GM18868 (cell line): ENCODE measurements at regions not wholly inside any gene's neighbourhood (a gene's known extent, or its start where the extent isn't known, plus 50 kb on each side); places are given as distances from the start of the nearest gene placed in this dataset.
A peak's percentile ranks its signal among the peaks of the same experiment; 100 is the strongest.

ENCODE experiments used
- ATAC-seq: cut with Tn5 transposase; IDR thresholded peaks from one replicate; pipeline ENCODE4 v1.9.1; 2021; ENCODE audit warnings: mild to moderate bottlenecking, moderate library complexity; ENCODE audit not compliant: unreplicated experiment

DNA sequence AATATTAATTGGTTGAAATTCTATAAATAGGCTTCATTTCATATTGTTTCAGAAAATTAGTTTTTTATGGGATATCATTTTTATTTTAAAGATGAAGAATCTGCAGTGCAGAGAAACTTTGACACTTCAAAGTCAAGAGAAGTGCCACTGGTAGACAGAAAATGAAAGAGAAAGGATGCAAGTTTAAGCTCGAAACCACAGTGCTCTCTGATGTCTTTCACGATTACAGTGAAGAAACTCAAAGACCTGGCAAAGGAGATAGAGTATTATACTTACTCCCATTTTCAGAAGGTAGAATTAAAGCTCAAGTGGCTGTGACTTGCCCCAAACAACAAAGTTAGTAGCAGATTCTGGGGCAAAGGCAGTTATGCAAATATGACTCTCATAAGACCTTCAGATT is 745.4 kb downstream of the TECRL start:
- peak; percentile 96 for ATAC-seq

DNA sequence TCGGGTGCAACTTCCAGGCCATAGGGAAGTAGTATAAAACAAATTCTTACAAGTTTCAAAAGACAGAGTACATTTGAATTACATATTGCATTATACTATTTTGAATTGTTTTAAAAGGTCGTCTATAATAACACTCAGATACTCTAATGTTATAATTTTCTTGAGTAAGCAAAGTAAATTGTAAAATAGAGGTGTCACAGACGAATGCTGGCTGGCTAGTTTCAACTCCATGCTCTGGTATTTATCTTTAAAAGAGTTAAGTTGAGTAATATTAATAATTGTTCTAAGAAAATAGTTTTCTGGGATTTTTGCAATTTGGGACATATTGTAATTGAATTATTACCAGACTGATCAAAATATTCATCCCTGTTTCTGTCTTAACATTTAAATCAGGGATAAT is 764.9 kb downstream of the TECRL start:
- no peak for ATAC-seq

DNA sequence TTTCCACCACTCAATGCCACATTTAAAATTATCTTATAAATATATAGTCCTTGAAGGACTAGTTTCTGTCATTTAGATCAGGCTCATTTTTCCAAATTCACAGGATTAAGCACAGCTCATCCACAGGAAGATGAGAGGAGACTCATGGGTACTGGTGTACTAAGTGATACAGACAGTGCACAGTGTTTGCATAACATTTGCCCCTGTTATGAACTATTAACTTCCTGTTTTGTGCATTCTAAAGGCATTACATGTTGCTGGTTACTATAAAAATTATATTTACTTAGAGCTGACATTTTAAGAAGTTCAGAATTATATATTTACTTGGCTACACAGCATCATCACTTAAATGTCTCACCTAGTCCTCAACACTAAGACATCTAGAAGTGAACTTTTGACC is 772.0 kb downstream of the TECRL start:
- ATAC-seq, result no peak

DNA sequence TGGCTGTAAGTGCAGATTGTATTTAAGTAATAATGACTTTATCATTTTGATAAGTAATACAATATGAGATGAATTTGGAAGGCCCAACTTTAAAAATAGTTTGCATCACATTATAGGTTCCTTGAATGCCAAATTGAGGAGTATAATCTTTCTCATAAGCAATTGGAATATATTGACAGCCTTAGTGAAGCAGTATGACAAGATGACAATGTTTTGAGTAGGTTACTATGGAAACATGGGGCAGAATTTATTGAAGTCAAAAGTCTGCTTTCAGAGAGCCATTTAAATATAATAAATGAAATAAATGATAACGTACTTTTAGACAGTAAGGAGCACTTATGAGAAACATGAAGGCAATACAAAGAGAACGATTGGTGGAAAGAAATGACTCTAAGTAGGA is 776.4 kb downstream of the TECRL start:
- ATAC-seq, result no peak

DNA sequence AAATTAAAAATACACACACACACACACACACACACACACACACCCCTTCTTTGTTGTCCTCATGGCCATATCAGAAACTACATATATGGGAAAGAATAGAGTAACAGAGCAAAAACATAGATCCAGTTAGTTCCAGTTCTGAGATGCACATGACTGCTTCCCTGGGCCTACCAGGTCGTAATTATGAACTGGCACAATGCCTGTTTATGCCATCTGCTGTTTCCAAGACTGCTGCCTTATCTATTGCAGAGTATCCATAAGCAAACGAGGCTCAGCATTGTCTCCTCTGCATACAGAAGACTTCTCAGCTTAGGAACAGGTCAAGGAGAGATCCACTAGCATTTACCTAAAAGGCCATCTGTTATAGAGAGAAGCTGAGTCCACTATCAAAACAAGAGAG is 789.0 kb downstream of the TECRL start:
- no peak for ATAC-seq

DNA sequence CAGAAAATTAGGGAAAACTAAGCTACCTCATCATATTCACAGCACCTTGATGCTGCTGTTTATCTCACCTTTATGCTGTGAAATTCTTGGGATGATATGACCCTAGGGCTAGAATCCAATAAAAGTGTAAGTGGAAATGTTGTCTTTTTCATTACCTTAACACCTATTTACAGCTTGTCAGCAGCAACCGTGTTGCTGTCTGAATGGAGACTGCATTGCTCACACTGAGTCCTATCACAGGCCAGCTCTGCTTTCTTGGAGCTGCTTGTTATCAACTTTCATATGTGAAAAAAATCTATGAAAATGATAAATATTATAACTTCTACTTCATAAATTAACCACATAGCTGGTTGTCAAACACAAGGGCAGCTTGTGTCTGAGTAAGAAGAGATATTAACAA is 789.5 kb downstream of the TECRL start:
- no peak for ATAC-seq

DNA sequence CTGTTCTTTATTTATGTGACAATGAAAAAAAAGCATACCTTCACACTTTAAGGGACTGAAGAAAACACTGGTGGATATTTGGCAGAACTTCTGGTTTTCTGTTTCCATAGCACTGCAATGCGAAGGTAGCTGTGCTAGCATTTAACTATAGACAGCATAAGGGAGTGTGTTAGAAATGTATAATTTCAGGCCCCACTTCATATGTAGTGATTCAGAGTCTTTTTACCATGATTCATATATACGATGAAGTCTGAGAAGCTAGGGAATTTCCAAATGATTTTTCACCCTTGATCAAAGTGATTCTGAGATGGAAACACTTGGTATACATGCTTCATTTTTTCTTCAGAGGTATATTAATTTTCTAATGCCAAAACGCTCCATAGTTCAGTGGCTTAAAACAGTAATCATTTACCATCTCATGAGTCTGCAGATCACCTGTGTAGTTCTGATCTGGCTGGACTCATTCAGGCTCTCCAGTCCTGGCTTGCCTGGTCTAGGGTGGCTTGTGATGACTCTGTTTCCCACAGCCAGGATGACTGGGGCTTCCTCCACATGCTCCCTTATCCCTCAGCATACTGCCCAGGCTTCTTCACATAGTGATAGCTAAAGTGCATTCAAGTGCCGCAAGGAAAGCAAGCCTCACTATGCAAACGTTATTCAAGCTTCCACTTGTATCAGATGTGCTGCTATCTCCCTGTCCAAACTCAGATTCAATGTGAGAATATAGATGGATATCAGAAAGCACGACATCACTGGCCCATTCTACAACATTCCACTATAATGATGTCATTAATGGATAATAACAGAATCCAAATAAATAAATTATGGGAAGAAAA is 790.1 kb downstream of the TECRL start:
- ATAC-seq, result no peak

DNA sequence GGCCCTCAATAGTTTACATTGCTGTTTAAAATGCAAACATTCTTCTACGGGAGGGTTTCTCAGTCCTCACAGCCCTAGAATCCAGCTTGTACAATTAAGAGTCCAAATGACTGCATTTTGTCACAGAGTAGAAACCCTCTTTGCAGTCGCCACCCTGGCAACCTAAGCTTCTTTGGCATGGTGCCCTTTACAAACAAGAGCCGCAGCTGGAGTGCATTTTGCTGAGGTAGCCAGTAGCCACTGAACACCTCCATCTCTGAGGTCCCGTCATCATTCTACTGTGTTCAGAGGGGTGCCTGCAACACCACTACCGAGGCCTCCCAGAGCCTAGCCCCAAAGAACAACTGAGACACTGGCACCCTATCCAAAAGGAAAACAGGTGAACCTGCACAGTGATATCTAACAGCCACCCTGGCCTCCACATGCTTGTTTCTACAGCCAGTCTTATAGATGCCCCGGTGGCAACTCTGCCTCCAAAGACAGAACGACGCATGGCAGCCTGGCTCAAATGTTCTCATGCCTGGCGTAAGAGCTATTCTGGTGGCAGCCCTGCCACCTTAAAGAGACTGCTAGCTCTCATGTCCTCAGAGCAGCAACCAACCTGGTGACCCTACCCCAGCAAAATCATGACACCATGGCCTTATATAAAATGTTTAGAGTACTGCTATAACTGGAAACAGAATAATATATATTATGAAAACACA is 801.9 kb downstream of the TECRL start:
- ATAC-seq, result no peak

DNA sequence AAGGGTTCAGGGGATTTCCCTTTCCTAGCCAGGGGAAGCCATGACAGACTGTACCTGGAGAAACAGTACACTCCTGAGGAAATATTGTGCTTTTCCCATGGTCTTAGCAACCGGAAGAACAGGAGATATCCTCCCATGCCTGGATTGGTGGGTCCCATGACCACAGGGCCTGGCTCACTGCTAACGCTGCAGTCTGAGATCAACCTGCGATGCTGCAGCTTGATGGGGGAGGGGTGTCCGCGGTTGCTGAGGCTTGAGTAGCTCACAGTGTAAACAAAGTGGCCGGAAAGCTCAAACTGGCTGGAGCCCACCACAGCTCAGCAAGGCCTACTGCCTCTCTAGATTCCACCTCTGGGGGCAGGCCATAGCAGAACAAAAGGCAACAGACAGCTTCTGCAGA is 819.5 kb downstream of the TECRL start:
- ATAC-seq, result no peak

DNA sequence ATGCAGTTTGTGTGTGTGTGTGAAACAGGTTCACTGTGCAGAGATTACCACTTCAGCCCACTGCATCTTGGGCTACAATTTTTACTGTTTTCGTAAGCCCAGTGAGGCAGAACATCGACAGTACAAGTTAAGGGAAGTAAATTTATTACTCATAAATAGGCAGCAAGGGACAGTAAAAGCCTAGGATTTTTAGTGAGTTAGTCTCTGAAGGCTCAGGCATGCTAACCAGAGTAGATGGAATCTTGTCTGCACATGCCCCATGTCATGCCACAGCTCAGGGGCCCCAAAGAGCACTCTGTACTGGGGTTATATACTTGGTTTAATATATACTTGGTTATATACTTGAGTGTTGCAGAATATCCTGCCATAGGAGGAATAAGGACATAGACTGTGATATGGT is 825.7 kb downstream of the TECRL start:
- ATAC-seq, result no peak

DNA sequence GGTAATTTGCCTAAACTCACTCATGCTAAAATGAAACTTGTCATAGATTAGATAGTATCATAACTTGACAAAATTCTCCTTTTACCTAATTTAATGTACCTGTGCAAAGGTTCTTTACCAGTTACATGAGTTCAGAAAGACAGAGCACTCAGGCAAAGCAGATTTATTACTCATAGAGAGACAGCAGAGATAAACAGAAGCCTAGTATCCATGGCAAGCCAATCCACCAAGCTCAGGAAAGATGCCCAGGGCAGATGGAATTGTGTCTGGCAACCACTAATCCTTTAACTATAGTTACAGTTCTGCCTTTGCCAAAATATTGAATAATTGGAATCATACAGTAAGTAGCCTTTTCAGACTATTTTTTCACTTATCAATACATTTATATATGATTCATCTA is 826.2 kb downstream of the TECRL start:
- ATAC-seq, result no peak

DNA sequence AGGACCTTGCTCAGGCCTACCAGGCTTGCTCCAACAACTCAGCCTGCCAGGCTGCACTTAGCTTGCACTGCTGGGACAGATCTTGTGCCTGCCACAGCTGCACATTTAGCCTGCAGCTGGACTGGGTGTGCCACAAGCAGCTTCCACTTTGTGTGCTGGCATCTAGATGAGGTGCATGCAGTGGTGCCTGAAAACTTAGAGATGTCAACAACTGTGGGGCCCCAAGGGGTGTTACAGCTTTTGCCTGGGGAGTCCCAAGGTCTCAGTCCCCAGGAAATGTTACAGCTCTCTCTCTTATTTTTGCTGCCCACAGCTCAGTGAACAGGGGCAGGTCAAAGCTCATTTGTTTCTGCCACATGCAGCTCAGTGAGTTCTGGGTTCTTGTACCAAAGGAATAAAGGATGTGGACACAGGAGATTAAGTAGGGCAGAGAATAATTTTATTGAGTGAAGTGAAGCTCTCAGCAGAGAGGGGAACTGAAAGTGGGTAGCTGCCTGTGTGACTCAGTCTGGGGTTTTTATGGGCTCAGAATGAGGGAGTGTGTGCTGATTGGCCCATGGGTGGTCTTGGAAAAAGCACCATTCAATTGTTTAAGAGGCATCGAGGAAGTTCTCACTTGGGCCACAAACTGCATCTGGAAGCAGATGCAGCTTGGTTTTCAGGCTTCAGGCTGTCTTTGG is 828.3 kb downstream of the TECRL start:
- ATAC-seq, result peak; percentile 93

DNA sequence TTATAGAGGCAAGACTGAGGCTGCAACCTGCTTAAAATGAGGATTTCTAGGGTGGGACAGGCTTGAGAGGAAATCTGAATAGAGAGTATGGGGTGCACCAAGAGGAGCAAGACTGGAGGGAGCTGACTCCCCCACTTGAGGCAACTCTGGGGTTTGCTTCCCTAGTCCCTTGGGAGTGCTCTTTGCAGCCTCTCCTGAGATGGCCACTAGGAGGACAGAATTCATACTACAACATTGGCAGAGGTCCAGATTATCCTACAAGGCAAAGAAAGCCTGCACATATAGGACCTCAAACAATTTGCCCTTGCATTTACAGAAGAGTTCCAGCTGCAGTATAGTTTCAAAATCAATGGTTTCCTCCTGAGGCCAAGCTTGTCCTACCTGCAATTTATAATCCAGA is 830.9 kb downstream of the TECRL start:
- no peak for ATAC-seq

DNA sequence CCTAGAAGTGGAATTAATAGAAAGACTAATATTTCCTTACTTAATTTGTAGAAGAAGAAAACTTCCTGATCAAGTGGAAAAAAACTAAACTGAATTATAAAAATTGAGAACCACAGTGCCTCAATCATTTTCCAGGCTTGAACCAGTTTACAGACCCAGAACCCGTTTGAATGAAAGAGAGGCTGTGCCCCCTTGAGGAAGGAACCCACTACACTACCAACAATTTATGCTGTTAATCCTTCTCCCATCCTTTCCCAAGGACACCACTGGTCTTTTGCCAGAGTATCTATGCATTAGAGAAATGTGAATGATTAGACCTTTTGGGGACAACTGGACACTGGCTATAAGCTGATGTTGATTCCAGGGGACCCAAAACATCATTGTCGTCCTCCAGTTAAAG is 842.6 kb downstream of the TECRL start:
- ATAC-seq, result no peak

DNA sequence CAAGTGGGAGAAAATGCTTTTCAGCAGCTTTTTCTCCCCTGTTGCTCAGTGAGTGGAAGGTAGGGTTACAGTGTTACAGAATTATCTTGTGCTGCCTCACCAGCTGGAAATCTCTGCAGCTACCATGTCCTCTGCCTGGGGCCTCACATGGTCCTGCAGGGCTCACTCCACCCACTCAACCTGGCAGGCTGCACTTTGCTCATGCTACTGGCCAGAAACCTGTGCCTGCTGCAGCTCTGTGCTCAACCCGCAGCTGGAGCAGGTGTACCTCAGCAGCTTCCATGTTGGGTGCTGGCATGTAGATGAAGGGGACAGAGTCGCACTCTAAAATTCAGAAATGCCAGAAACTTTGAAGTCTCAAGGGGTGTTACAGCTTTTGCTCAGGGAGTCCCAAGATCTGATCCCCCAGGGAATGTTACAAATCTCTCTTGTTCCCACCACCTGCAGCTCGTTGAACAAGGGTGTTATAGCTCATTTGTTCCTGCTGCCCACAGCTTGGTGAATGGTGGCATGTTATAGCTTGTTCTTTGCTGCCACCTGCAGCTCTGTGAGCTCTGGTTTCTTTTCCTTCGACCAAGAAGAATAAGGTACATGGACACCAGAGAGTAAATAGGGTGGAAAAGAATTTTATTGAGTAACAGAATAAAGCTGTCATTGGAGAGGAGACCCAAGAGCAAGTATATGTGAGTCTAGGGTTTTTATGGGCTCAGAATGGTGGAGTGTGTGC is 845.8 kb downstream of the TECRL start:
- peak; percentile 74 for ATAC-seq

DNA sequence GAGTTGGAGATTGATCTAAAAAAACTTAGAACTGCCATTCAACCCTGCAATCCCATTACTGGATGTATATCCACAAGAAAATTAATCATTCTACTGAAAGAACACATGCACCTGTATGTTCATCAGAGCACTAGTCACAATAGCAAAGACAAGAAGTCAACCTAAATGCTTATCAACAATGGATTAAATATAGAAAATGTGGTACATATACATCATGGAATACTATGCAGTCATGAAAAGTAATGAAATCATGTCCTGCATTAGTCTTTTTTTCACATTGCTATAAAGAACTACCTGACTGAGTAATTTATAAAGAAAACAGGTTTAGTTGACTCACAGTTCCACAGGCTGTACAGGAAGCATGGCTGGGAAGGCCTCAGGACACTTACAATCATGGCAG is 850.5 kb downstream of the TECRL start:
- ATAC-seq, result no peak

DNA sequence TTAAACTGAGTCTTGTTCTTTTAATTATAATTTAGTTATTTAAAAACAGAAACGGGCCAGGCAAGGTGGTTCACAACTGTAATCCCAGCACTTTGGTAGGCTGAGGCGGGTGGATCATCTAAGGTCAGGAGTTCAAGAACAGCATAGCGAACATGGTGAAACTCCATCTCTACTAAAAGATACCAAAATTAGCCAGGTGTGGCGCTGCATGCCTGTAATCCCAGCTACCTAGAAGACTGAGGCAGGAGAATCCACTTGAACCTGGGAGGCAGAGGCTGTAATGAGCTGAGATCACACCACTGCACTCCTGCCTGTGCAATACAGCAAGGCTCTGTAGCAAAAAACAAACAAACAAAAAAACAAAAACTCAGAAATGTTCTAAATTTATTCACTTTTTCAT is 852.9 kb downstream of the TECRL start:
- ATAC-seq, result no peak

DNA sequence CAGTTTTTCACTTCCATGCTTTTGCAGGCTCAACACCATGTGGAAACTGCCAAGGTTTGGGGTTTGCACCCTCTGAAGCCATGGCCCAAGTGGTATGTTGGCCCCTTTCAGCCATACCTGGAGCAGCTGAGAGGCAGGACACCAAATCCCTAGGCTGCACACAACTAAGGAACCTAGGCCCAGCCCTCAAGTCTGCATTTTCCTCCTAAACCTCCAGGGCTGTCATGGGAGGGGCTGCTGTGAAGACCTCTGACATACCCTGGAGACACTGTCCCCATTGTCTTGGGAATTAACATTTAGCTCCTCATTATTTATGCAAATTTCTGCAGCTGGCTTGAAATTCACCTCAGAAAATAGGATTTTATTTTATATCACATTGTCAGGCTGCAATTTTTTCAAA is 856.1 kb downstream of the TECRL start:
- ATAC-seq, result no peak

DNA sequence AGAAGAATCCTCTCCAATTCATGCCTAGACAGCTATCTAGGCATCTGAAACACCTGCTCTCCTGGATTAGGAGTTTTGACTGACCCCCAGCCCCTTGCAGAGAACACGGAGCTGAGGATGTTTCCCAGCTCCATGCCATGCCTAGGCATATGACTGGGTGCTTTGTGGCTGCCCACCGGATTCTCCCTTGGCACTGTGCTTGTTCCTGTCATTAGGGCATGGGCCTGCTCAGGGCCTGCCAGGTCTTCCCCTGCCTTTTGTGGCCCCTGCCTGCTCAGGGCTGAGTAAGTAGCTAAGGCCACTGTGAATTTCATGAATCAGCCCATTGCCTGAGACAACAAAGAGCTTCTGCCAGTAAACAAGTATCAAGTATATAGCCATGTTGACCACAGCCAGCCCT is 867.4 kb downstream of the TECRL start:
- ATAC-seq, result no peak

DNA sequence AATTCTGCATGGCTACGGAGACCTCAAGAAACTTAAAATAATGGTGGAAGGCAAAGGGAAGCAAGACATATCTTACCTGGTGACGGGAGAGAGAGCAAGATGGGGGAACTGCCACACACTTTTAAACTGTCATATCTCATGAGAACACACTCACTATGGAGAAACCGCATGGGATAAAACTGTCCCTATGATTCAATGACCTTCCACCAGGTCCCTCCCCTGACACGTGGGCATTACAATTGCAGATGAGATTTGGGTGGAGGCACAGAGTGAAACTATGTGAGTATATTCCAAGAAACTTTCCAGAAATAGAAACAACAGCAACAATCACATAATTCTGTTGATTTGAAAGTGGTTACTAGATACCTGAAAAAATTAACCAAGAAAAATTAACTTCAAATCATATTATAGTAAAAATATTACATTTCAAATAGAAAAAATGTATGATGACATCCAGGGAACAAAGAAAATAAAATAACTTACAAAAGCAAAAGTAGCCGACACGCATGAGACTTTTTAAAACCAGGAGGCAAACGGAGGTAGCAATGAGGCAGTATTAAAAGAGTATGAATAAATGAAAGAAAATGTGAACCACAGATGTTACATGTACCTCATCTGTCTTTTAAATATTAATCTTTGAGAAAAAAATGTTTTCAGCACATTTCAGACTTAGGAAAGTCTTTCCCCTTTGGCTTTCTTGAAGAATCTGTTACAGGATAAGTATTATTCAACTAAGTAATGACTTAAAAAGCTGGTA is 879.5 kb downstream of the TECRL start:
- no peak for ATAC-seq
